Muscle of leg (tissue), 3 donors: ENCODE measurements at regions not wholly inside any gene's neighbourhood (a gene's known extent, or its start where the extent isn't known, plus 50 kb on each side); places are given as distances from the start of the nearest gene placed in this dataset.
"Not testable (repeated sequence)": the region's sequence is repeated elsewhere in the genome, so short reads cannot be mapped to it uniquely, and the experiment has no call there.

Source experiments
- DNase-seq: peaks from one replicate; pipeline ENCODE4 v3.0.0; 2013
- H3K27ac ChIP-seq: one replicate; pipeline ENCODE4 v1.5.1; 2013; ENCODE audit warnings: mild to moderate bottlenecking, low read length, control low read depth
- H3K27me3 ChIP-seq: one replicate; pipeline ENCODE4 v1.6.1; 2013; ENCODE audit warnings: low read length; ENCODE audit not compliant: control insufficient read depth, insufficient read depth
- H3K36me3 ChIP-seq: one replicate; pipeline ENCODE4 v1.6.1; 2013; ENCODE audit warnings: low read length; ENCODE audit not compliant: control insufficient read depth, insufficient read depth
- H3K4me1 ChIP-seq: one replicate; pipeline ENCODE4 v1.6.1; 2013; ENCODE audit warnings: low read length; ENCODE audit not compliant: control insufficient read depth, insufficient read depth
- H3K4me3 ChIP-seq: one replicate; pipeline ENCODE4 v1.5.1; 2013; ENCODE audit warnings: low read length, control low read depth
- H3K9me3 ChIP-seq: replicated peaks from 2 replicates; pipeline ENCODE4 v1.6.1; 2013; ENCODE audit warnings: low read depth, low read length; ENCODE audit not compliant: control insufficient read depth
- WGBS: methylation state at CpG from one replicate; pipeline ENCODE4 v1.1.5; 2013; ENCODE audit warnings: missing lambda C conversion rate; ENCODE audit not compliant: insufficient coverage; 5-methylcytosine and 5-hydroxymethylcytosine counted together

DNA sequence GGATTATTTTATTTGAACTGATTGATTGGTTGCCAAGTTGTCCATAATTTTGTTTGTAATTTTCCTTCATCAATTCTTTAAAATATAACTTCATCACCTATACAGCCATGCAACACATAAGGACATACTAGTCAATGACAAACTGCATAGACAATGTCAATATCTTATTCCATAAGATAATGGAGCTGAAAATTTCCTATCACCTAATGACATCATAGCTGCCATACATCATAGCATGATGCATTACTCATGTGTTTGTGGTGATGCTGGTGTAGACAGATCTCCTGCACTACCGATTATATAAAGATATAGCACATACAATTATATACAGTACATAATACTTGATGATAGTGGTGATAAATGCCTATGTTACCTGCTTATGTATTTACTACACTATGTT is 369.8 kb upstream of the NT5C1B start:
- no peak overlapping the region for H3K27ac ChIP-seq
- peaks cover 6% of the 10 kb centered on the region for H3K9me3 ChIP-seq
- H3K36me3 ChIP-seq: no peaks in the 10 kb centered on the region
- WGBS: no CpG with 5 or more reads among the region's 1 CpG
- no peaks in the 10 kb centered on the region for H3K27me3 ChIP-seq
- no peaks in the 10 kb centered on the region for H3K4me1 ChIP-seq
- DNase-seq: no peak
- H3K4me3 ChIP-seq: no peak overlapping the region

DNA sequence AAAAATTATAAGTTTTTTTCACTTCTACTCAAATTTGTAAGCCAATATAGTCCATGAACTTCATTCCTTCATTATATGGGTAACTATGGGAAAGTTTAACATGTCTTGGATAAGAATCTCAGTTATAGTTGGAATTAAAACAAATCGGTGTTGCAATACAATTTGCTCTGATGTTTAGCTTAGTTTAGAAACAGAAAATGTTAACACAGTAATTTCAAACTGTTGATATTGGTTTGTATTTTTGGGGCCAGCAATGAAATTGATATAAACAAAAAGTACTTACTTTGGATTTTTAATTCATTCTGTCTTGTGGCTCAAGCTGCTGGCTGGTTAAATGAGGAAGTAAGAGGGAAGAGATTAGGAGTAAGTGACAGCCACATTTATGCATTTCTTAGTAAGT is 368.5 kb upstream of the NT5C1B start:
- no peak for DNase-seq
- H3K4me3 ChIP-seq: no peak overlapping the region
- no peaks in the 10 kb centered on the region for H3K4me1 ChIP-seq
- no CpG with 5 or more reads among the region's 1 CpG for WGBS
- H3K27me3 ChIP-seq: no peaks in the 10 kb centered on the region
- no peak overlapping the region for H3K27ac ChIP-seq
- no peaks in the 10 kb centered on the region for H3K36me3 ChIP-seq
- peaks cover 6% of the 10 kb centered on the region for H3K9me3 ChIP-seq

DNA sequence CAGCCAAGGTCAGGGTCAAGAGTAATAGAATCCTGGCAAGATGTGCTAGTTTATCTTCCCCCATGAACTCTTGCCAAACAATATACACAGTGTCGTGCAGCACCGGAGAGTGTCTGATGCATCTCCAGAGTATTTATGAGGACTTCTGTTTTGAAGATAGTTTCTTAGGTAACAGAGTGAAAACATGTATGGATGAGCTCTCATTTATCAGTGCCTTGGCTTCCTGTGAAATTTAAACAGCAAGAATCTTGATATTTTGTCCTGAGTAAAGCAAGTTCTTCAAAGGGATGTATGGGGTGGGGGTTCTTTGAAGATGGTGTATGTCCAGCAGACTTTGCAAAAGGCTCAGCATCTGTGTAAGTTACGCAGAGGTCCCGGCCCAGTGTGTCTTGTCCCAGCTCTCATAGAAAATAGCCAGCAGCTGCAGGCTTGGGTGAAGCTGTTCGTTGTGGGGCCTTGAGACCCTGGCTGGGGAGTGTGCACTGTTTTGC is 361.0 kb upstream of the NT5C1B start:
- peak; percentile 86 for DNase-seq
- H3K36me3 ChIP-seq: no peaks in the 10 kb centered on the region
- peaks cover 6% of the 10 kb centered on the region for H3K4me1 ChIP-seq
- peaks cover 6% of the 10 kb centered on the region for H3K9me3 ChIP-seq
- 8% methylated on average over 3 of the region's 5 CpGs for WGBS
- H3K27me3 ChIP-seq: no peaks in the 10 kb centered on the region
- H3K4me3 ChIP-seq: no peak overlapping the region
- peak overlapping the region; percentile 65 for H3K27ac ChIP-seq

DNA sequence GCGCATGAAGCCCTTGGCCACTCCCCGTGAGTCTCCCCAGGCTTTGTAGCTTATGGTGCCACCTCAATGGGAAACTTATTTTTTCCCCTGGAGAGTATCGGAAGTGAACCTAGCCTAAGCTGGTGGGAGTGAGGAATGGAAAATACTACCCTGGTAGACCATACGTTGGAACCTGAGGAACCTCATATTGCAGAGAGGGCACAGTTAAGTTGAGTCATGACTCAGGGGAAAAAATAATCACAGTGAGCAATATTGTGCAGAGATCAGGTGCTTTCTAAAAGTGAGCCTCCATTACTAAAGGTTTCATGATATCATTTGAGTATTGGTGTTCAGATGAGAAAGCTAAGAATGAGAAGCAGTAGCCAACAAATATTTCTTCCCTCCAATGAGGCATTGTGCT is 360.5 kb upstream of the NT5C1B start:
- peaks cover 6% of the 10 kb centered on the region for H3K4me1 ChIP-seq
- no peak for DNase-seq
- no peak overlapping the region for H3K4me3 ChIP-seq
- peak overlapping the region; percentile 65 for H3K27ac ChIP-seq
- H3K36me3 ChIP-seq: no peaks in the 10 kb centered on the region
- 68% methylated on average over 2 of the region's 4 CpGs for WGBS
- peaks cover 5% of the 10 kb centered on the region for H3K9me3 ChIP-seq
- H3K27me3 ChIP-seq: no peaks in the 10 kb centered on the region

DNA sequence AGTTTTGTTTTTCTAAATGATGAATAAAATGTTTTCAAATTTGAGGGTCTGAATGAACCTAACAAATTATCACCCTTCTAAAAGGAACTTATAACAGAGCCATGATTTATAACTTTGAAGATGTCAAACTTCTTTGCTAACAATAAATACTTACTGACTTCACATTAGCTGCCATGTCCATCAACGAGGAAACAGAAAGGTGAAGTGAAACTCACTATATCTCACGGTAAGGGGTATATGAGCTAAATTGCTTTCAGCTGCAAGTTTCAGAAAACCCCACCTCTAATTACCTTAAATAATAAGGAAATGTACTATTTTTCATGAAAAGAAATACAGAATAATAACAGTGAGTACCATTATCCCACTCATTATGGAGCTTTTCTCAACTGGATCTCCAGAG is 350.8 kb upstream of the NT5C1B start:
- no peaks in the 10 kb centered on the region for H3K9me3 ChIP-seq
- H3K27ac ChIP-seq: no peak overlapping the region
- WGBS: no CpG with 5 or more reads among the region's 2 CpGs
- H3K27me3 ChIP-seq: no peaks in the 10 kb centered on the region
- H3K36me3 ChIP-seq: no peaks in the 10 kb centered on the region
- no peaks in the 10 kb centered on the region for H3K4me1 ChIP-seq
- H3K4me3 ChIP-seq: no peak overlapping the region
- no peak for DNase-seq

DNA sequence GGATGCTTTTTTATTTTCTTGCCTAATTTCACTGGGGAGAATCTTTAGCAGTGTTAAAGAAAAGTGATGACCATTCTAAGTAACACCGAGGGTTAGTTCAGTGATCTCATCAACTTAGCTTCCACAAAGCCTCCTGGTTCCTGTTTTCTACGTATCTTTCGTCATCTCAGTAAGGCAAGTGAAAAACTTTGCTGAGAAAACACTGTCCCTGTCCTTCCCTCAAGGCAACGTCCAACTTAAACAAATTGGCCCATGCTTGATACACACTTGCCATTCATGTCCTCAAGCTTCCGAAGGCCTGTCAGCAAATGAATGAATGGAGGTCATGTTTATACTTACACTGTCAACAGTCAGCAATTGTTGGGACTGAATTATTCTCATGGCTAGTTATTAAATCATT is 350.4 kb upstream of the NT5C1B start:
- H3K4me1 ChIP-seq, H3K27me3 ChIP-seq, DNase-seq, H3K9me3 ChIP-seq, H3K4me3 ChIP-seq, H3K36me3 ChIP-seq, H3K27ac ChIP-seq: not testable (repeated sequence)
- WGBS: no CpG with 5 or more reads among the region's 5 CpGs

DNA sequence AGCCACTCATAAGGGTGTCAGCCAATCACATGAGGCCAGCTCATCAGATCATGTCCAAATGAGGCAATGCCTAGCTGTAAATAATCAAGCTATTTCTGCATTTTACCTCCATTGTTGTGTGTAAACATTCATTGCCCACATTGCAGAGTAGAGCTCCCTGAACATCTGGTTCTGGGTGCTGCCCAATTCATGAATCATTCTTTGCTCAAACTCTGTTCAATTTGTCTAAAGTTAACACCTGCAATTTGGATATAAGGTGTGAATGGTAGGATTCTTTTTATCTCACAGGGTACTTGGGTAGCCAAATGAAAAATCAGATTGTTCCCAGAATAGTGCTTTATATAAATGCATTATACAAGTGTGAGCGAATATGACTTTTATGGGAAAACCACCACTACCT is 345.5 kb upstream of the NT5C1B start:
- WGBS: no CpG with 5 or more reads among the region's 1 CpG

DNA sequence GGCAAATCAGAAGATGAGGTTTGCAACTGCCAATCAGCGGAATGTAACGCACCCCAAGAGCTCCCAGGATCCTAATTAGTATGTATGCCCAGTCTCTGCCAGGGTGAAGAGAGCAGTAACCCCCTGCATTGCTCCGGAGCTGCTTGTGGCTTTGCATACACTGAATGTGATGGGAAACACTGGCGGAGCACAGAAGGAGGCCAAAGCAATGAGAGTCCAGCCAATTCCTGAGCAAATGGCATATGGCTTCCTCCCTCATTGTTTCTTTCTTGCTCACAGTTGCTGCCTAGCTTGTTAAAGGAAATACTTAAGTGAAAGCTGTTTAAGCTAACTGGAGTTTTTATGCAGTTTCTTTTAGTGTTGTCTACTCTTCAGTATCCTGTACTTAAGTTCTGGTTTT is 343.5 kb upstream of the NT5C1B start:
- WGBS: 81% methylated on average over 4 of the region's 4 CpGs
- Histone ChIP-seq H3K36me3 (no peaks in the 10 kb centered on the region), H3K4me1 (peaks cover 3% of the 10 kb centered on the region), H3K27me3 (no peaks in the 10 kb centered on the region), H3K27ac (no peak overlapping the region), H3K4me3 (no peak overlapping the region), H3K9me3 (no peaks in the 10 kb centered on the region)
- peak; percentile 19 for DNase-seq

More for the DNA sequence above, 345.5 kb upstream of the NT5C1B start:
- no peaks in the 10 kb centered on the region for H3K36me3 ChIP-seq
- no peaks in the 10 kb centered on the region for H3K27me3 ChIP-seq
- no peak overlapping the region for H3K4me3 ChIP-seq
- H3K9me3 ChIP-seq: no peaks in the 10 kb centered on the region
- no peak overlapping the region for H3K27ac ChIP-seq
- H3K4me1 ChIP-seq: peaks cover 3% of the 10 kb centered on the region
- DNase-seq: no peak

DNA sequence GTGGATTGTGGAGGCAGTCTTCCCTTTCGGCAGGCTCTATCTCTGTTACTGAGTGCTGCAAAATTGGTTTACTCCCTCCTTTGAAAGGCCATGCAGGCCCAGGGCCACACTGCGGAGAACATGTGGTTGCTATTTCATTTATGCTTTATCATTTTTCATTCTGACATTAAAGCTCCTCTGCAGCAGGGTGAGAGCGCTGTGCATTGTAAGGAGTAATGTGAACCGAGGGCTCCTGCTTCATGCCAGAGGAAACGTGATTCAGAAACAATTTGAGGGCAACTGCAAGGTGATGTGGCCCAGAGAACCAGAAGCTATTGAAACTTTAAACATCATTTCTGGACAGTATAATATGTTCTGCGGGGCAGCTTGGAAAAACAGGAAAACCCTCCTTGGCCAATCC is 341.6 kb upstream of the NT5C1B start:
- H3K36me3 ChIP-seq: no peaks in the 10 kb centered on the region
- DNase-seq: no peak
- H3K27ac ChIP-seq: no peak overlapping the region
- H3K4me1 ChIP-seq: peaks cover 3% of the 10 kb centered on the region
- WGBS: 24% methylated on average over 3 of the region's 6 CpGs
- no peak overlapping the region for H3K4me3 ChIP-seq
- H3K9me3 ChIP-seq: no peaks in the 10 kb centered on the region
- no peaks in the 10 kb centered on the region for H3K27me3 ChIP-seq

DNA sequence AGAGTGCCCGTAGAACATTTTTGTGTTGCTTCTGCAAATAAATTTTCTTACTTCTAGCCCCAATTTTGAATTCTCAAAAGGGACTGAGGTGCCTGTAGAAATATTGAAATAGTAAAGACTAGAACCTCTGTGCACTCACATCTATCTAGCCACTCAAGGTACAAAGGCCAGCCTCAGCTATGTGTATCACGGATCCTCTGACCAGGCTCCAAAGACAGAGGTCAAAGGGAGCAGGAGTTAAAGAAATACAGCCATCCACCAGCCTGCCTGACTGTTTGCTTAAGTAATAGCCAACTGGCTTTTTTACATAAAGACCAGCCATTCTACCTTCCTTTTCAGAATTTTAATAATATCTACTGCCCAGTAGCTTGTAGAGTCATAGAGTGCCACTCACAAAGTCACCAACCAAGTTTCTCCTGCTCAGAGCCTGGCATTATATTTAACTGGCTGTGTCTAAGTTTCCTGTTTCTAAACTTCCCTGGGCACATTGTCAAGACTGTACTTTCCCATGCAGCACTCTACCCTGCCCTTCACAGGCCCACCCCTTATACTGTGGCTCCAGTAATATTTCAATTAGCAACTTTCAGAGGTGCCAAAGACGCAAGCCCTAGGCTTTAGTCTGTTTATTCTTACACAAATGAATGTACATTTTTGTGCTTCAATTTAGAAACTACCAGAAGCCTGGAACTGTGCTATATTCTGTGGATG is 338.3 kb upstream of the NT5C1B start:
- no peaks in the 10 kb centered on the region for H3K9me3 ChIP-seq
- no peak overlapping the region for H3K27ac ChIP-seq
- no peaks in the 10 kb centered on the region for H3K36me3 ChIP-seq
- H3K4me1 ChIP-seq: peaks cover 8% of the 10 kb centered on the region
- no peak overlapping the region for H3K4me3 ChIP-seq
- WGBS: no CpG with 5 or more reads among the region's 3 CpGs
- H3K27me3 ChIP-seq: no peaks in the 10 kb centered on the region
- DNase-seq: peak; percentile 30
